Kidney (tissue), 13 donors: ENCODE measurements at regions not wholly inside any gene's neighbourhood (a gene's known extent, or its start where the extent isn't known, plus 50 kb on each side); places are given as distances from the start of the nearest gene placed in this dataset.

Experiments
- DNase-seq, 5 donors: peaks; one replicate each; pipeline ENCODE4 v3.0.0-alpha.2; 2013 to 2020
- FAIRE-seq: peaks from 2 replicates; lab custom pipeline; 2012; peaks lifted over from hg19 to GRCh38; lab: Jason Lieb, UNC
- H3K27ac ChIP-seq, 2 donors: one replicate each; pipeline ENCODE4 v1.7.0; 2013; ENCODE audit warnings: low read depth in 2 of 2, low read length in 2 of 2, inconsistent platforms in 1 of 2
- H3K27me3 ChIP-seq: one replicate; pipeline ENCODE4 v1.7.1; 2013; ENCODE audit warnings: low read length, inconsistent platforms; ENCODE audit not compliant: control insufficient read depth, insufficient read depth
- H3K36me3 ChIP-seq, 3 donors: one replicate each; pipeline versions ENCODE4 v1.7.0 to v1.7.1; 2013; ENCODE audit warnings: low read length in 3 of 3, control low read depth in 1 of 3, inconsistent platforms in 1 of 3; ENCODE audit not compliant: insufficient read depth in 3 of 3, control insufficient read depth in 2 of 3
- H3K4me1 ChIP-seq, 3 donors: one replicate each; pipeline versions ENCODE4 v1.7.0 to v1.7.1; 2013; ENCODE audit warnings: low read length in 3 of 3, inconsistent platforms in 1 of 3, low read depth in 1 of 3; ENCODE audit not compliant: control insufficient read depth in 2 of 3, insufficient read depth in 2 of 3
- H3K4me3 ChIP-seq, 3 donors: one replicate each; pipeline versions ENCODE4 v1.7.0 to v1.8.1; 2013; ENCODE audit warnings: low read length in 3 of 3, control low read depth in 1 of 3, inconsistent platforms in 1 of 3
- H3K9ac ChIP-seq, 3 donors: one replicate each; pipeline versions ENCODE4 v1.7.0 to v1.7.1; 2013; ENCODE audit warnings: low read length in 3 of 3, control low read depth in 1 of 3, inconsistent platforms in 1 of 3
- H3K9me3 ChIP-seq, 3 donors: one replicate each; pipeline versions ENCODE4 v1.7.0 to v1.7.1; 2013; ENCODE audit warnings: low read length in 3 of 3, control low read depth in 1 of 3, inconsistent platforms in 1 of 3; ENCODE audit not compliant: control insufficient read depth in 2 of 3, insufficient read depth in 1 of 3
- intact Hi-C: fragments of 100-400 bp; cut with DNase I; formaldehyde crosslinking; loops from one replicate; pipeline ENCODE4 v1.11.1; 2022
- TF ChIP-seq, protein P1 (sequence below): IDR thresholded peaks from 3 replicates; pipeline ENCODE4 v1.5.1; 2012; ENCODE audit warnings: mild to moderate bottlenecking, moderate library complexity, borderline replicate concordance; ENCODE audit not compliant: insufficient read depth; ENCODE audit errors: extremely low read depth
- donor health status: control.
- donor health status: control.
- donor health status: control.
- donor health status: control.
- donor health status: control.
- donor health status: DM: yes; HTN: yes; CAD: no.
- donor health status: Normal renal cell carcinoma (clear cell type).

DNA sequence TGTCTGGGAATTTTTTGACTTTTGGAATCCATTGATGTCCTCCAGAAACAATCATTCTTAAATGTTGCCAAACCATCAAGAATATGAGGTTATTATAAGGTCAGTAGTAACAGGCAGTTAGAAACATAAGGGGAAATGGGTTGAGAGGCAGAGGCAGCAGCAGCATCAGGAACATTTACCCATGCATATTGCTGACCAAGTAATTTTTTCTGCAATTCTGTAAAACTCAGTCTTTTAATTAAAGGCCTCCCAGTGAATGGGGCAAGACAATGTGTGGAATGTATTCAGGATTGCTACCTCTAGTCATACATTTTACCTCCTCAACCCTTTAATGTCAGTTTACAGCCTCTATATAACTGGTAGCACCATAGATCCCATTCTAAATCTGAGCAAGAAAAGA lies 66.5 kb upstream of the SKAP2 start:
- DNase-seq (no peak), FAIRE-seq (no peak)
- Histone ChIP-seq H3K4me3 (no peak overlapping the region), H3K9ac (no peak overlapping the region), H3K27ac (no peak overlapping the region), H3K9me3 (no peaks in the 10 kb centered on the region), H3K4me1 (no peaks in the 10 kb centered on the region), H3K27me3 (no peaks in the 10 kb centered on the region), H3K36me3 (no peaks in the 10 kb centered on the region)
- intact Hi-C loops = no loop called here
- TF ChIP-seq, protein P1, sequence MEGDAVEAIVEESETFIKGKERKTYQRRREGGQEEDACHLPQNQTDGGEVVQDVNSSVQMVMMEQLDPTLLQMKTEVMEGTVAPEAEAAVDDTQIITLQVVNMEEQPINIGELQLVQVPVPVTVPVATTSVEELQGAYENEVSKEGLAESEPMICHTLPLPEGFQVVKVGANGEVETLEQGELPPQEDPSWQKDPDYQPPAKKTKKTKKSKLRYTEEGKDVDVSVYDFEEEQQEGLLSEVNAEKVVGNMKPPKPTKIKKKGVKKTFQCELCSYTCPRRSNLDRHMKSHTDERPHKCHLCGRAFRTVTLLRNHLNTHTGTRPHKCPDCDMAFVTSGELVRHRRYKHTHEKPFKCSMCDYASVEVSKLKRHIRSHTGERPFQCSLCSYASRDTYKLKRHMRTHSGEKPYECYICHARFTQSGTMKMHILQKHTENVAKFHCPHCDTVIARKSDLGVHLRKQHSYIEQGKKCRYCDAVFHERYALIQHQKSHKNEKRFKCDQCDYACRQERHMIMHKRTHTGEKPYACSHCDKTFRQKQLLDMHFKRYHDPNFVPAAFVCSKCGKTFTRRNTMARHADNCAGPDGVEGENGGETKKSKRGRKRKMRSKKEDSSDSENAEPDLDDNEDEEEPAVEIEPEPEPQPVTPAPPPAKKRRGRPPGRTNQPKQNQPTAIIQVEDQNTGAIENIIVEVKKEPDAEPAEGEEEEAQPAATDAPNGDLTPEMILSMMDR = no peak

DNA sequence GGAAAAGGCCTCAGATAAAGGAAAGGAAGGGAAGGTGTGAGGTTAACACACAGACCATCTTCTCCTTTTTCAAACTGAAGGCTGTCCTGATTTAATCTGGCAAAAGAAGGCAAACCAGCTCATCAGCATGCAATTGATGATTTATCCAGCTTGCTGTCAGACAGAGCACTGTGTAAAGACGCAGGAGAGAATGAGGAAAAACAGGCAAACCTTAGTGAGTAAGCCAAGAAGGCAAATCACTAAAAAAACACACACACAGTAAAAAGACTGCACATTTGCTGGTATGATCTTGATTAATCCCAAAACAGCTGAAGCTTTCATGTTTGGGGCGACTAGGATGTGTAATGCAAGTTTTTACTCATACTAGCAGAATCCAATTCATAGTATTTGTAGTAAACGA lies 65.8 kb upstream of the SKAP2 start:
- Histone ChIP-seq H3K36me3 (no peaks in the 10 kb centered on the region), H3K4me1 (no peaks in the 10 kb centered on the region), H3K27me3 (no peaks in the 10 kb centered on the region), H3K27ac (no peak overlapping the region), H3K9me3 (no peaks in the 10 kb centered on the region), H3K4me3 (no peak overlapping the region), H3K9ac (no peak overlapping the region)
- DNase-seq (no peak), FAIRE-seq (no peak)
- intact Hi-C loops = no loop called here
- TF ChIP-seq, protein P1 = no peak

DNA sequence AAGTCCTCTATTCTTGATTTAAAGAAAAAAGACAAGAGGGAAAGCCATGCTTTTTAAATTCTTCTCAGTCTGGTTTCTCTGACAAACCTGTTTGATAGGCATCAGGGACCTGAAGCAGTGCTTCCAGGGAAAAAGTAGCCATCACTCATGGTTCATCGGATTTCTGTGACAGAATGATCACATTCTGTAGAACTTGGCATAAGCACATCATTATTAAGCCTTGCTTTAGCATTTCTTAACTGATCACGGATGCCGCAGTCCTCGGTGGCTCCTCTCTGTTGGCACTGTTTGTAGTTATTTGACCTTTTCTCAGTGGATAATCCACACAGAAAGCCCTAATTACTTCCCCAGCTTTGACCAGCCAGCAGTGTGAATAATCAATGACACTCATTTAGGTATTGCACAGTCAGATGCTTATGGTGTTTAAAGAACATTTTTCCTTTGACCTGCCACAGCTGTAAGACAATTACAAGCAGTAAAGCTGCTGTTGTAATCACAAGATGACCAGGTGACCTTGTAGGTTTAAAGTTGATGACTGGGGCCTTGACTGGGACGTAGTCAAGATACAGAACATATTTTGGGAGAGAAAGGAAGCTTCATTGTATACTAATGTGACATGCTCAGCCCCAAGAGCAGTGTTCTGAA lies 64.4 kb upstream of the SKAP2 start:
- TF ChIP-seq, protein P1 = no peak
- DNase-seq (no peak), FAIRE-seq (no peak)
- Histone ChIP-seq H3K4me3 (no peak overlapping the region), H3K9me3 (no peaks in the 10 kb centered on the region), H3K4me1 (no peaks in the 10 kb centered on the region), H3K27ac (no peak overlapping the region), H3K27me3 (no peaks in the 10 kb centered on the region), H3K36me3 (no peaks in the 10 kb centered on the region), H3K9ac (no peak overlapping the region)
- intact Hi-C loops = no loop called here

DNA sequence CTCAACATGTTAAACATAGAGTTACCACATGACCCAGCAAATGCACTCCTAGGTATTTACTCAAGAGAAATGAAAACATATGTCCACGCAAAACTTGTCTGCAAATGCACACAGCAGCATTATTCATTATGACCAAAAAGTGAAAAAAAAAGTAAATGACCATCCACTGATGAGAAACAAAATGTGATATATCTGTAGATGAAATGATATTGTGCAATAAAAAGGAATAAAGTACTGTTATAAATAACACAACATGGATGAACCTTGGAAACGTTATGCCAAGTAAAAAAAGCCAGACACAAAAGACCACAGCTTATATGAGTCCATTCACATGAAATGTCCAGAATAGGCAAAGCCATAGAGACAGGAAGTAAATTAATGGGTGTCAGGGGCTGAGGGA lies 61.4 kb upstream of the SKAP2 start:
- intact Hi-C loops = no loop called here
- FAIRE-seq = no peak
- no peak overlapping the region for H3K9ac ChIP-seq
- no peaks in the 10 kb centered on the region for H3K27me3 ChIP-seq
- H3K4me3 ChIP-seq = no peak overlapping the region
- H3K27ac ChIP-seq = no peak overlapping the region
- H3K36me3 ChIP-seq = no peaks in the 10 kb centered on the region
- TF ChIP-seq, protein P1 = no peak
- no peaks in the 10 kb centered on the region for H3K4me1 ChIP-seq
- DNase-seq = no peak
- H3K9me3 ChIP-seq = no peaks in the 10 kb centered on the region
